ENCODE measurements at regions not wholly inside any gene's neighbourhood (a gene's known extent, or its start where the extent isn't known, plus 50 kb on each side); places are given as distances from the start of the nearest gene placed in this dataset.

GRCh38 chr7:138377306-138377705, 82.8 kb upstream of the TRIM24 start:
- Histone ChIP-seq H3K27me3 (ENCODE audit: control insufficient read depth, insufficient read depth, low read length) (no peaks in the 10 kb centered on the region), H3K36me3 (ENCODE audit: control insufficient read depth, insufficient read depth, low read length) (no peaks in the 10 kb centered on the region), H3K4me3 (ENCODE audit: low read depth, low read length) (no peak overlapping the region)
- no peak for DNase-seq (ENCODE audit: low read depth)
- no peak for TF ChIP-seq CTCF (IDR thresholded peaks at IDR 0.05; ENCODE audit: insufficient read depth, low read length, poor library complexity, severe bottlenecking)

GRCh38 chr7:138378741-138379559, 81.1 kb upstream of the TRIM24 start:
- Histone ChIP-seq H3K27me3 (ENCODE audit: control insufficient read depth, insufficient read depth, low read length) (no peaks in the 10 kb centered on the region), H3K4me3 (ENCODE audit: low read depth, low read length) (no peak overlapping the region), H3K36me3 (ENCODE audit: control insufficient read depth, insufficient read depth, low read length) (no peaks in the 10 kb centered on the region)
- TF ChIP-seq CTCF (IDR thresholded peaks at IDR 0.05; ENCODE audit: insufficient read depth, low read length, poor library complexity, severe bottlenecking), result no peak
- no peak for DNase-seq (ENCODE audit: low read depth)

- Histone ChIP-seq H3K36me3 (ENCODE audit: control insufficient read depth, insufficient read depth, low read length) (no peaks in the 10 kb centered on the region), H3K27me3 (ENCODE audit: control insufficient read depth, insufficient read depth, low read length) (no peaks in the 10 kb centered on the region), H3K4me3 (ENCODE audit: low read depth, low read length) (no peak overlapping the region)
- DNase-seq (ENCODE audit: low read depth), result no peak
- no peak for TF ChIP-seq CTCF (IDR thresholded peaks at IDR 0.05; ENCODE audit: insufficient read depth, low read length, poor library complexity, severe bottlenecking)
Measured at GRCh38 chr7:138382862-138383565, 77.0 kb upstream of the TRIM24 start.

DNA sequence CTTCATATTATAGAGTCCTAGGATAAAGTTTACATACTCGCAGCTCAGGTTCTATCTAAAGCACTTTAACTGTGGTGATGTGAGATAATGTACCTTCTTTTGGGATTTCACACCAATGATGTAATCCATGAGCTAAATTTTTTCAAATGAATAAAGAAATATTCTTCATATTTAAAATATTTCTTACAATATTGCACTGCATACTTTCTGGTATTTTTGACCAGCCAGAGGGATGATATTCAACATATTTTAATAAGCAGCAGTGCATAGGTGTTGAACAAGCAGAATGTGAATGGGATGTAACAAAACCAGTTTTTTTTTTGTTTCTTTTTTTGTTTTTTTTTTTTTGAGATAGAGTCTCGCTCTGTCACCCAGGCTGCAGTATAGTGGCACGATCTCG, 73.2 kb upstream of the TRIM24 start:
- TF ChIP-seq CTCF (IDR thresholded peaks at IDR 0.05; ENCODE audit: insufficient read depth, low read length, poor library complexity, severe bottlenecking), result no peak
- Histone ChIP-seq H3K4me3 (ENCODE audit: low read depth, low read length) (no peak overlapping the region), H3K27me3 (ENCODE audit: control insufficient read depth, insufficient read depth, low read length) (no peaks in the 10 kb centered on the region), H3K36me3 (ENCODE audit: control insufficient read depth, insufficient read depth, low read length) (no peaks in the 10 kb centered on the region)
- DNase-seq (ENCODE audit: low read depth), result no peak

DNA sequence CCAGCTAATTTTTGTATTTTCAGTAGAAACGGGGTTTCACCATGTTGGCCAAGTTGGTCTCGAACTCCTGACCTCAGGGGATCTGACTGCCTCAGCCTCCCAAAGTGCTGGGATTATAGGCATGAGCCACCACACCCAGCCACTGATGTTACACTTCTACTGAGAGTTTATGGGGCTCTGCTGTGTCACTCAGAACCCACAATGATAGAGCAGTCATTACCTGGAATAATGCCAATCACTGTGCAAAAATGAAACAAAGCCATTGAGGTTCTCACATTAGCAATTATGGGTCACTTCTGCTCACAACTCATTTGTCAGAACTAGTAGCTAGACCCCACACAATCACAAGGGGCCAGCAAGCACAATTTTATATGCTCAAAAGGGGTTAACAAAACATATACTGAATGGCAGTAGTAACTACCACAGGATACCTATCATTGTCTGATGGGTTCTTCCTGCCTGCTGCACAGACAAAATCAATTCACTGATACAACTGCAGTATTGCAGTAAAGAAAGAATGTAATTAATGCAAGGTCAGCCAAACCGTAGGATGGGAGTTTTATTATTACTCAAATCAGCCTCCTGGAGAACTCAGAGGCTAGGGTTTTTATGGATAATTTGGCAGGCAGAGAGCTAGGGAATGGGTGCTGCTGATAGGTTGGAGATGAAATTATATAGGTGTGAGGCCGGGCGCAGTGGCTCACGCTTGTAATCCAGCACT, 72.1 kb upstream of the TRIM24 start:
- TF ChIP-seq CTCF (IDR thresholded peaks at IDR 0.05; ENCODE audit: insufficient read depth, low read length, poor library complexity, severe bottlenecking), result no peak
- no peak for DNase-seq (ENCODE audit: low read depth)
- H3K4me3 ChIP-seq (ENCODE audit: low read depth, low read length), result no peak overlapping the region
- no peaks in the 10 kb centered on the region for H3K27me3 ChIP-seq (ENCODE audit: control insufficient read depth, insufficient read depth, low read length)
- H3K36me3 ChIP-seq (ENCODE audit: control insufficient read depth, insufficient read depth, low read length), result no peaks in the 10 kb centered on the region
